CD4-positive, alpha-beta T cell treated with Interleukin-17A for 4 hours (primary cell): ENCODE measurements at regions not wholly inside any gene's neighbourhood (a gene's known extent, or its start where the extent isn't known, plus 50 kb on each side); places are given as distances from the start of the nearest gene placed in this dataset.

Source experiments
- DNase-seq: peaks from one replicate; pipeline ENCODE4 v3.0.0-alpha.2; 2020; ENCODE audit warnings: mixed read lengths

GRCh38 chr1:230011333-230012092 lies 55.5 kb upstream of the GALNT2 start:
- no peak for DNase-seq

- DNase-seq = no peak
Observed at GRCh38 chr1:230012093-230012393, 55.0 kb upstream of the GALNT2 start.

- no peak for DNase-seq
Observed at GRCh38 chr1:230012741-230013140, 54.3 kb upstream of the GALNT2 start.

- no peak for DNase-seq
Observed at GRCh38 chr1:230016159-230016558, 50.9 kb upstream of the GALNT2 start.
